NOMO-1 (cell line): ENCODE measurements at regions not wholly inside any gene's neighbourhood (a gene's known extent, or its start where the extent isn't known, plus 50 kb on each side); places are given as distances from the start of the nearest gene placed in this dataset.

Source experiments
- DNase-seq, 2 experiments: peaks; one replicate each; lab custom pipeline; 2025; ENCODE audit not compliant: unreplicated experiment in 2 of 2; lab: John Stamatoyannopoulos, UW

GRCh38 chr4:54152846-54153600 lies 53.1 kb downstream of the GSX2 start:
- DNase-seq = no peak

- DNase-seq = no peak
Measured at GRCh38 chr4:54155936-54156335, 56.0 kb downstream of the GSX2 start.

GRCh38 chr4:54157606-54158005 lies 57.6 kb downstream of the GSX2 start:
- no peak for DNase-seq

GRCh38 chr4:54159543-54159942 lies 59.6 kb downstream of the GSX2 start:
- DNase-seq = no peak

GRCh38 chr4:54165011-54165410 lies 64.1 kb upstream of the PDGFRA start:
- DNase-seq = no peak

GRCh38 chr4:54165438-54165837 lies 63.7 kb upstream of the PDGFRA start:
- no peak for DNase-seq

GRCh38 chr4:54167508-54167907 lies 61.6 kb upstream of the PDGFRA start:
- DNase-seq = no peak

GRCh38 chr4:54169176-54169575 lies 59.9 kb upstream of the PDGFRA start:
- no peak for DNase-seq

GRCh38 chr4:54172156-54172555 lies 56.9 kb upstream of the PDGFRA start:
- DNase-seq = peak in 1 of 2 experiments; percentile 9

GRCh38 chr4:54173281-54173912 lies 55.7 kb upstream of the PDGFRA start:
- no peak for DNase-seq

GRCh38 chr4:54176202-54176601 lies 52.9 kb upstream of the PDGFRA start:
- no peak for DNase-seq
